BJ (cell line): ENCODE measurements at regions not wholly inside any gene's neighbourhood (a gene's known extent, or its start where the extent isn't known, plus 50 kb on each side); places are given as distances from the start of the nearest gene placed in this dataset.

Experiments used
- CTCF ChIA-PET: fragments of 350-600 bp; formaldehyde crosslinking; extraction: SDS; loops from one replicate; lab custom pipeline; 2021; ENCODE audit warnings: antibody characterized with exemption, inconsistent platforms; lab: Yijun Ruan, JAX
- POLR2A ChIA-PET: fragments of 300-600 bp; sonication (Branson Sonifier 250); formaldehyde crosslinking; extraction: SDS; loops from one replicate; lab custom pipeline; 2021; ENCODE audit warnings: antibody characterized with exemption; lab: Charles Lee
- DNase-seq: peaks from one replicate; pipeline ENCODE4 v3.0.0-alpha.2; 2011; ENCODE audit warnings: low read depth
- H3K27me3 ChIP-seq: 2 replicates; pipeline ENCODE4 v1.6.0; 2011; ENCODE audit warnings: low read length; ENCODE audit not compliant: control insufficient read depth, insufficient read depth
- H3K36me3 ChIP-seq: 2 replicates; pipeline ENCODE4 v1.5.1; 2011; ENCODE audit warnings: low read length; ENCODE audit not compliant: control insufficient read depth, insufficient read depth
- H3K4me3 ChIP-seq: 2 replicates; pipeline ENCODE4 v1.5.1; 2011; ENCODE audit warnings: low read depth, mild to moderate bottlenecking, control low read depth, low read length
- TF ChIP-seq, protein P1 (sequence below): IDR thresholded peaks from 2 replicates; pipeline ENCODE4 v1.5.1; 2011; ENCODE audit warnings: low read depth, mild to moderate bottlenecking, control low read depth, inconsistent platforms, low read length, moderate library complexity; ENCODE audit not compliant: insufficient read depth

DNA sequence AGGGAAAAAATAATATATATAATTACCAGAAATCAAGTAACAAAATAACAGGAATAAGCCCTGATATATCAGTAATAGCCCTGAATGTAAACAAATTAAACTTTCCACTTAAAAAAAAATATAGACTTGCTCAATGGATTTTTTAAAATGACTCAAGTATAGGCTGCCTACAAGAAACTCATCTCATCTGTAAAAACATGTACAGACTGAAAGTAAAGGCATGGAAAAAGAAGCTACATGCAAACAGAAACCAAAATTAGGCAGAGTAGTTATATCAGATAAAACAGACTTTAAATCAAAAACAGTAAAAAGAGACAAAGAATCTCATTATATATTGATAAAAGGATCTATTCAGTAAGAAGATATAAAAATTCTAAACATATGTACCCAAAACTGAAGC, 82.4 kb upstream of the STT3B start:
- CTCF ChIA-PET = no interaction called here
- Histone ChIP-seq H3K4me3 (no peak overlapping the region), H3K36me3 (no peaks in the 10 kb centered on the region), H3K27me3 (peaks cover 2% of the 10 kb centered on the region; the same call in 1 of the 2 replicates)
- no peak for DNase-seq
- POLR2A ChIA-PET = no interaction called here
- TF ChIP-seq, protein P1, sequence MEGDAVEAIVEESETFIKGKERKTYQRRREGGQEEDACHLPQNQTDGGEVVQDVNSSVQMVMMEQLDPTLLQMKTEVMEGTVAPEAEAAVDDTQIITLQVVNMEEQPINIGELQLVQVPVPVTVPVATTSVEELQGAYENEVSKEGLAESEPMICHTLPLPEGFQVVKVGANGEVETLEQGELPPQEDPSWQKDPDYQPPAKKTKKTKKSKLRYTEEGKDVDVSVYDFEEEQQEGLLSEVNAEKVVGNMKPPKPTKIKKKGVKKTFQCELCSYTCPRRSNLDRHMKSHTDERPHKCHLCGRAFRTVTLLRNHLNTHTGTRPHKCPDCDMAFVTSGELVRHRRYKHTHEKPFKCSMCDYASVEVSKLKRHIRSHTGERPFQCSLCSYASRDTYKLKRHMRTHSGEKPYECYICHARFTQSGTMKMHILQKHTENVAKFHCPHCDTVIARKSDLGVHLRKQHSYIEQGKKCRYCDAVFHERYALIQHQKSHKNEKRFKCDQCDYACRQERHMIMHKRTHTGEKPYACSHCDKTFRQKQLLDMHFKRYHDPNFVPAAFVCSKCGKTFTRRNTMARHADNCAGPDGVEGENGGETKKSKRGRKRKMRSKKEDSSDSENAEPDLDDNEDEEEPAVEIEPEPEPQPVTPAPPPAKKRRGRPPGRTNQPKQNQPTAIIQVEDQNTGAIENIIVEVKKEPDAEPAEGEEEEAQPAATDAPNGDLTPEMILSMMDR = no peak

DNA sequence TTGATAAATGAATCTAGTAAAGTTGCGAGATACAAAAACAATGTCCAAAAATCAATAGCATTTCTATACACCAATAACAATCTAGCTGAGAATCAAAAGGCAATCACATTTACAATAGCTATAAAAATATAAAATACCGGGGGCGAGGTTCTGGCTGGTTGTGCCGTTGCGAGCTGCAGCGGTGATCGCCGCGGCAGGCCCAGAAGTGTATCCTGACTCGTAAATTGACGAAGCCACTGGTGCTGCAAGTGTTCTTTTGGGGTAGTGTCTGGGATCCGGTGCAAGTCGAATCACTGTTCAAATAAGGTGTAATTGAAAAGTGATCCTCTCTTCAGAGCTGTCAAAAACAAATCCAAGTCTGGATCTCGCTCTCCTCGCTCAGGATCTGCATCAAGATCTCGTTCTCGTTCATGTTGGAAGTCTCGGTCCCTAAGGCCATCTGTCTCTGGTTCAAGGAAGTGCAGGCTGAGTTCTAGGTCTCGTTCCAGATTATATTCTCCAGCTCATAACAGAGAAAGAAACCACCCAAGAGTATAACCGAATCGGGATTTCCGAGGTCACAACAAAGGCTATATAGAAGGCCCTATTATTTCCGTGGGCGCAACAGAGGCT, 80.1 kb upstream of the STT3B start:
- POLR2A ChIA-PET = no interaction called here
- TF ChIP-seq, protein P1 = no peak
- no peak for DNase-seq
- CTCF ChIA-PET = no interaction called here
- H3K4me3 ChIP-seq = no peak overlapping the region
- H3K27me3 ChIP-seq = peaks cover 2% of the 10 kb centered on the region; the same call in 1 of the 2 replicates
- no peaks in the 10 kb centered on the region for H3K36me3 ChIP-seq

DNA sequence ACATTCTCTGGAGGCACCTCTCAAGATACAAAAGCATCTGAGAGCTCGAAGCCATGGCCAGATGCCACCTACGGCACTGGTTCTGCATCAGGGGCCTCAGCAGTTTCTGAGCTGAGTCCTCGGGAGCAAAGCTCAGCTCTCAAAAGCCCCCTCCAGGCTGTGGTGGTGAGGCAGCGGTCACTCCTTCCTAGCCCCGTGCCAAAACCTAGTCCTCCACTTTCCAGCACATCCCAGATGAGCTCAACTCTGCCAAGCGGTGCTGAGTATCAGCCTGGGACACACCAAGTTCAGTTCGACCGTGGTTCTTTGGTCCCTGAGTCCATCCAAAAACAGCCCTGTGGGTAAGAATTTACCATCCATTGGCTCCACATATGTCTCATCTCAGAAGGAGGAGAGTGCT, 79.3 kb upstream of the STT3B start:
- TF ChIP-seq, protein P1 = no peak
- POLR2A ChIA-PET = no interaction called here

DNA sequence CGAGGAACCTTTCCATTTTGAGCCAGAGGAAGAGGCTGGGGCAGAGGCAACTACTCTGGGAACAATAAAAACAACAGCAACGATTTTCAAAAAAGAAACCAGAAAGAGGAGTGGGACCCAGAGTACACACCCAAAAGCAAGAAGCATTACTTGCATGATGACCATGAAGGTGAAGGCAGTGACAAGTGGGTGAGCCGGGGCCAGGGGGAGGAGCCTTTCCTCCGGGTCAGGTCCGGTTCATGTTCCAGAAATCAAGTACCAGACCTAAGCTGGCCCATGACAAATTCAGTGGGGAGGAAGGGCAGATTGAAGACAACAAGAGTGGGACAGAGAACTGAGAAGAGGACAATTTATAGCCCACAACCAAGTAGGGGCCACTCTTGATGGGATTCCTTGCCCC, 77.2 kb upstream of the STT3B start:
- no peak overlapping the region for H3K4me3 ChIP-seq
- TF ChIP-seq, protein P1 = no peak
- peaks cover 2% of the 10 kb centered on the region; the same call in 1 of the 2 replicates for H3K27me3 ChIP-seq
- ChIA-PET CTCF (interaction anchor here (0.7 kb wide), 1 partner anchor 8 kb away, joined by 7 read pairs; no protein-coding TSS in a partner anchor), POLR2A (no interaction called here)
- DNase-seq = no peak
- H3K36me3 ChIP-seq = no peaks in the 10 kb centered on the region

More for the DNA sequence above, 79.3 kb upstream of the STT3B start:
- CTCF ChIA-PET = no interaction called here
- no peak for DNase-seq
- no peak overlapping the region for H3K4me3 ChIP-seq
- H3K27me3 ChIP-seq = peaks cover 2% of the 10 kb centered on the region; the same call in 1 of the 2 replicates
- H3K36me3 ChIP-seq = no peaks in the 10 kb centered on the region

DNA sequence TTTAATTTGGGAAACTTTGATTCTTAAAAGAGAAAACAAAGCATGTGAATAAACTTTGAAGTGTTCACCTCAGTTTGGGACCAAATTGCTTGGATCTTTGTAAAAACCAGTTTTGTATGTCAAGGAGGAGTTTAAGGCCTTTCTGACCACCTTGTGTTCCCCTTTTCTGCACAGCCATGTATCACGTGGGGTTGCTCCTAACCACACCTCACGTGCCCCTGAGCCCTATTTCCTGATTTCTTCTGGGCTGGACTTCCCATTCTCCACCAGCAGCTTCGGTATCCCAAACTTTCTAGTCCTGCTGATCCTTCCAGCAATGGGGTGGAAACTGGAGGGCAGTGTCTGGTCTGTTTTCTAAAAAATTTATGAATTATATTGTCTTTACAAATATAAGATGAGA, 76.4 kb upstream of the STT3B start:
- no peak for DNase-seq
- TF ChIP-seq, protein P1 = no peak
- CTCF ChIA-PET = interaction anchor here (0.7 kb wide), 1 partner anchor 9 kb away, joined by 7 read pairs; no protein-coding TSS in a partner anchor
- H3K36me3 ChIP-seq = no peaks in the 10 kb centered on the region
- peaks cover 2% of the 10 kb centered on the region; the same call in 1 of the 2 replicates for H3K27me3 ChIP-seq
- no peak overlapping the region for H3K4me3 ChIP-seq
- POLR2A ChIA-PET = no interaction called here
